Neural cell (in vitro differentiated cells): ENCODE measurements at regions not wholly inside any gene's neighbourhood (a gene's known extent, or its start where the extent isn't known, plus 50 kb on each side); places are given as distances from the start of the nearest gene placed in this dataset.

Experiments used
- H2AFZ ChIP-seq: fragments of 200-600, 300-800 bp; sonication (generic), shearing (Covaris generic); 2 replicates; pipeline ENCODE4 v1.6.0; 2014; ENCODE audit warnings: low read depth, mild to moderate bottlenecking, antibody characterized with exemption, low read length, moderate library complexity
- H3F3A ChIP-seq: fragments of 200-600 bp; shearing (Covaris generic); 2 replicates; pipeline ENCODE4 v1.6.1; 2016; ENCODE audit warnings: mild to moderate bottlenecking, moderate library complexity, mixed read lengths, antibody characterized with exemption, low read length; ENCODE audit not compliant: insufficient read depth, poor library complexity, severe bottlenecking
- H3K27ac ChIP-seq: fragments of 200-600, 300-800 bp; sonication (generic), shearing (Covaris generic); 2 replicates; pipeline ENCODE4 v1.5.1; 2014; ENCODE audit warnings: mild to moderate bottlenecking, low read length, moderate library complexity
- H3K27me3 ChIP-seq: fragments of 300-800, 200-600 bp; sonication (generic), shearing (Covaris generic); 2 replicates; pipeline ENCODE4 v1.6.0; 2014; ENCODE audit warnings: mild to moderate bottlenecking, low read depth, low read length, moderate library complexity; ENCODE audit not compliant: insufficient read depth
- H3K36me3 ChIP-seq: fragments of 300-800, 200-600 bp; sonication (generic), shearing (Covaris generic); 2 replicates; pipeline ENCODE4 v1.5.1; 2014; ENCODE audit warnings: mild to moderate bottlenecking, antibody characterized with exemption, low read length, moderate library complexity; ENCODE audit not compliant: insufficient read depth
- H3K4me2 ChIP-seq: fragments of 300-800, 200-600 bp; sonication (generic), shearing (Covaris generic); 2 replicates; pipeline ENCODE4 v1.6.0; 2014; ENCODE audit warnings: mild to moderate bottlenecking, low read length
- H3K4me3 ChIP-seq: fragments of 300-800, 200-600 bp; sonication (generic), shearing (Covaris generic); 2 replicates; pipeline ENCODE4 v1.5.1; 2014; ENCODE audit warnings: mild to moderate bottlenecking, low read length, moderate library complexity
- H3K79me2 ChIP-seq: fragments of 200-600 bp; shearing (Covaris generic); replicated peaks from 2 replicates; pipeline ENCODE4 v1.6.0; 2014; ENCODE audit warnings: mild to moderate bottlenecking, low read length, moderate library complexity; ENCODE audit not compliant: insufficient read depth
- H3K9ac ChIP-seq: fragments of 300-800, 200-600 bp; sonication (generic), shearing (Covaris generic); 2 replicates; pipeline ENCODE4 v1.6.1; 2016; ENCODE audit warnings: mild to moderate bottlenecking, low read length, mixed read lengths
- H3K9me2 ChIP-seq: fragments of 200-600 bp; shearing (Covaris generic); 2 replicates; pipeline ENCODE4 v1.6.1; 2016; ENCODE audit warnings: mild to moderate bottlenecking, low read length, mixed read lengths; ENCODE audit not compliant: insufficient read depth
- H3K9me3 ChIP-seq: fragments of 200-600, 300-800 bp; sonication (generic), shearing (Covaris generic); 2 replicates; pipeline ENCODE4 v1.6.1; 2016; ENCODE audit warnings: mild to moderate bottlenecking, mixed run types, low read length, moderate library complexity, mixed read lengths
- H4K20me1 ChIP-seq: fragments of 200-600 bp; shearing (Covaris generic); 2 replicates; pipeline ENCODE4 v1.6.1; 2016; ENCODE audit warnings: mild to moderate bottlenecking, mixed run types; ENCODE audit not compliant: insufficient read depth
- EP300 ChIP-seq: fragments of 450-650 bp; conservative IDR thresholded peaks from 2 replicates; pipeline ENCODE4 v1.6.1; 2014; ENCODE audit warnings: antibody characterized with exemption, mild to moderate bottlenecking, moderate library complexity; ENCODE audit not compliant: poor library complexity, severe bottlenecking
- EZH2 ChIP-seq: fragments of 200-600, 300-800 bp; shearing (Covaris generic), sonication (generic); IDR thresholded peaks from 2 replicates; pipeline ENCODE4 v1.6.1; 2014; ENCODE audit warnings: antibody characterized with exemption, low read length, borderline replicate concordance, mild to moderate bottlenecking; ENCODE audit not compliant: insufficient read depth, poor library complexity, severe bottlenecking
- MXI1 ChIP-seq: fragments of 450-650 bp; conservative IDR thresholded peaks from 2 replicates; pipeline ENCODE4 v1.6.1; 2014; ENCODE audit warnings: antibody characterized with exemption, mild to moderate bottlenecking; ENCODE audit not compliant: poor library complexity, severe bottlenecking
- POLR2AphosphoS5 ChIP-seq: IDR thresholded peaks from 2 replicates; pipeline ENCODE4 v1.6.1; 2012
- RAD21 ChIP-seq: fragments of 450-650 bp; conservative IDR thresholded peaks from 2 replicates; pipeline ENCODE4 v1.6.1; 2014; ENCODE audit warnings: antibody characterized with exemption, mild to moderate bottlenecking, moderate library complexity
- SMC3 ChIP-seq: fragments of 450-650 bp; conservative IDR thresholded peaks from 2 replicates; pipeline ENCODE4 v1.6.1; 2014; ENCODE audit warnings: antibody characterized with exemption, mild to moderate bottlenecking, moderate library complexity; ENCODE audit not compliant: poor library complexity
- TAF1 ChIP-seq: IDR thresholded peaks from 2 replicates; pipeline ENCODE4 v1.6.1; 2012; ENCODE audit warnings: low read depth
- TF ChIP-seq, protein P1 (sequence below): IDR thresholded peaks from 2 replicates; pipeline ENCODE4 v1.6.1; 2012; ENCODE audit warnings: borderline replicate concordance
- TF ChIP-seq, protein P2 (sequence below): fragments of 450-650 bp; IDR thresholded peaks from 2 replicates; pipeline ENCODE4 v1.5.1; 2014; ENCODE audit warnings: antibody characterized with exemption, mild to moderate bottlenecking, moderate library complexity; ENCODE audit not compliant: poor library complexity, severe bottlenecking

DNA sequence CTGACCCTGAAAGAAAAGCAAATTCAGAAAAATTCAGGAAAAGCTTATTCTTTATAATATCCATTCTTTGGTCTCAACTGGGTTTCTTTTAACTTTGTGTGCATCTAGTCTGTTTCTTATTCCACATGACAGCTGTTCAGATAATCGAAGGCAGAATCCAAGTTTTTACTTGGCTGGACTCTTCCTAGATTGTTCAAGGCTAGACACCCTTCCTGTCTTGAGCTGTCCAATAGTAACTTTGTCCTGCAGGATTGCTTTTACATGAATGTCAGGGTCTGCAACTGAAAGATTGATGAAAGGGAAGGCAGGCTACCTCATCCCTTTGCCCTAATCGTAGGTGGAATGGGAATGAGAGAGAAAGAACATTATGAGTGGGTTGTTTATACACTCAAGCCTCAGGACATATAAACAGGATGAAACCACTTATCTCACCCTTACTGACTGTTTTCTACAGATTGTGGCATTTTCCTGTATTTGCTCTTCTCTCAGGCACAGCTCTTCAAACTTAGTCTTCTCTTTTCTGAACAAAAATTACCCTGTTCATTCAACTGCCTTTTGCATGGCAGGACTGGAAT lies 76.9 kb downstream of the LEPR start:
- no peak overlapping the region for H3K9ac ChIP-seq
- no peak overlapping the region for H3K4me3 ChIP-seq
- no peaks in the 10 kb centered on the region for H3K36me3 ChIP-seq
- H3K27me3 ChIP-seq: no peaks in the 10 kb centered on the region
- H3K4me2 ChIP-seq: no peak overlapping the region
- H4K20me1 ChIP-seq: no peaks in the 10 kb centered on the region
- TF ChIP-seq RAD21 (no peak), EP300 (no peak), EZH2 (no peak), TAF1 (no peak), POLR2AphosphoS5 (no peak), MXI1 (no peak), SMC3 (no peak)
- TF ChIP-seq, protein P1, sequence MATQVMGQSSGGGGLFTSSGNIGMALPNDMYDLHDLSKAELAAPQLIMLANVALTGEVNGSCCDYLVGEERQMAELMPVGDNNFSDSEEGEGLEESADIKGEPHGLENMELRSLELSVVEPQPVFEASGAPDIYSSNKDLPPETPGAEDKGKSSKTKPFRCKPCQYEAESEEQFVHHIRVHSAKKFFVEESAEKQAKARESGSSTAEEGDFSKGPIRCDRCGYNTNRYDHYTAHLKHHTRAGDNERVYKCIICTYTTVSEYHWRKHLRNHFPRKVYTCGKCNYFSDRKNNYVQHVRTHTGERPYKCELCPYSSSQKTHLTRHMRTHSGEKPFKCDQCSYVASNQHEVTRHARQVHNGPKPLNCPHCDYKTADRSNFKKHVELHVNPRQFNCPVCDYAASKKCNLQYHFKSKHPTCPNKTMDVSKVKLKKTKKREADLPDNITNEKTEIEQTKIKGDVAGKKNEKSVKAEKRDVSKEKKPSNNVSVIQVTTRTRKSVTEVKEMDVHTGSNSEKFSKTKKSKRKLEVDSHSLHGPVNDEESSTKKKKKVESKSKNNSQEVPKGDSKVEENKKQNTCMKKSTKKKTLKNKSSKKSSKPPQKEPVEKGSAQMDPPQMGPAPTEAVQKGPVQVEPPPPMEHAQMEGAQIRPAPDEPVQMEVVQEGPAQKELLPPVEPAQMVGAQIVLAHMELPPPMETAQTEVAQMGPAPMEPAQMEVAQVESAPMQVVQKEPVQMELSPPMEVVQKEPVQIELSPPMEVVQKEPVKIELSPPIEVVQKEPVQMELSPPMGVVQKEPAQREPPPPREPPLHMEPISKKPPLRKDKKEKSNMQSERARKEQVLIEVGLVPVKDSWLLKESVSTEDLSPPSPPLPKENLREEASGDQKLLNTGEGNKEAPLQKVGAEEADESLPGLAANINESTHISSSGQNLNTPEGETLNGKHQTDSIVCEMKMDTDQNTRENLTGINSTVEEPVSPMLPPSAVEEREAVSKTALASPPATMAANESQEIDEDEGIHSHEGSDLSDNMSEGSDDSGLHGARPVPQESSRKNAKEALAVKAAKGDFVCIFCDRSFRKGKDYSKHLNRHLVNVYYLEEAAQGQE: no peak
- TF ChIP-seq, protein P2, sequence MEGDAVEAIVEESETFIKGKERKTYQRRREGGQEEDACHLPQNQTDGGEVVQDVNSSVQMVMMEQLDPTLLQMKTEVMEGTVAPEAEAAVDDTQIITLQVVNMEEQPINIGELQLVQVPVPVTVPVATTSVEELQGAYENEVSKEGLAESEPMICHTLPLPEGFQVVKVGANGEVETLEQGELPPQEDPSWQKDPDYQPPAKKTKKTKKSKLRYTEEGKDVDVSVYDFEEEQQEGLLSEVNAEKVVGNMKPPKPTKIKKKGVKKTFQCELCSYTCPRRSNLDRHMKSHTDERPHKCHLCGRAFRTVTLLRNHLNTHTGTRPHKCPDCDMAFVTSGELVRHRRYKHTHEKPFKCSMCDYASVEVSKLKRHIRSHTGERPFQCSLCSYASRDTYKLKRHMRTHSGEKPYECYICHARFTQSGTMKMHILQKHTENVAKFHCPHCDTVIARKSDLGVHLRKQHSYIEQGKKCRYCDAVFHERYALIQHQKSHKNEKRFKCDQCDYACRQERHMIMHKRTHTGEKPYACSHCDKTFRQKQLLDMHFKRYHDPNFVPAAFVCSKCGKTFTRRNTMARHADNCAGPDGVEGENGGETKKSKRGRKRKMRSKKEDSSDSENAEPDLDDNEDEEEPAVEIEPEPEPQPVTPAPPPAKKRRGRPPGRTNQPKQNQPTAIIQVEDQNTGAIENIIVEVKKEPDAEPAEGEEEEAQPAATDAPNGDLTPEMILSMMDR: no peak
- H2AFZ ChIP-seq: no peak overlapping the region
- no peaks in the 10 kb centered on the region for H3F3A ChIP-seq
- no peak overlapping the region for H3K27ac ChIP-seq
- H3K79me2 ChIP-seq: no peaks in the 10 kb centered on the region
- no peaks in the 10 kb centered on the region for H3K9me3 ChIP-seq
- no peaks in the 10 kb centered on the region for H3K9me2 ChIP-seq

DNA sequence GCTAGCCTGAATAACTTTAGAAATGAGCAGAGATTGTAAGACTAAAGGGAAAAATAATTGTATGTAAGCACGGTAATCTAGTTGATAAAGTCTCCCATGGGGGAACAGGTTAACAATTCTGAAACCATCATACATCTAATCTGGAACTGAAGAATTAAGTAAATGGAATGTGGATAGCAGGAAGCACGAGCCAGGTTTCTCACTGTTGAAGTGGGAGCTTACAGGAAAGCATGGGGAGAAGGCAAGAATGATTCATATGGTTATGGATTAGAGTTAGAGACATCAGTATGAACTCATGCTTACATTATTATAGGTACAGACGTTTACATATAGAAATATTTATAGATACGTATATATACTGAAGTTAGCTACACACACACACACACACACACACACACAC lies 83.0 kb downstream of the LEPR start:
- Histone ChIP-seq H2AFZ (no peak overlapping the region), H3K36me3 (no peaks in the 10 kb centered on the region), H3K9me2 (no peaks in the 10 kb centered on the region), H4K20me1 (no peaks in the 10 kb centered on the region), H3F3A (no peaks in the 10 kb centered on the region), H3K27me3 (no peaks in the 10 kb centered on the region), H3K79me2 (no peaks in the 10 kb centered on the region), H3K4me2 (no peak overlapping the region), H3K4me3 (no peak overlapping the region), H3K27ac (no peak overlapping the region), H3K9ac (no peak overlapping the region), H3K9me3 (no peaks in the 10 kb centered on the region)
- TF ChIP-seq TAF1 (no peak), MXI1 (no peak), EZH2 (no peak), POLR2AphosphoS5 (no peak), RAD21 (no peak), EP300 (no peak), SMC3 (no peak)
- TF ChIP-seq, protein P1: no peak
- TF ChIP-seq, protein P2: no peak
